Fibroblast of lung (primary cell): ENCODE measurements at regions not wholly inside any gene's neighbourhood (a gene's known extent, or its start where the extent isn't known, plus 50 kb on each side); places are given as distances from the start of the nearest gene placed in this dataset.
"Not testable (repeated sequence)": the region's sequence is repeated elsewhere in the genome, so short reads cannot be mapped to it uniquely, and the experiment has no call there.

Experiments
- DNase-seq, 2 donors: peaks; one replicate each; pipeline versions ENCODE4 v3.0.0 to v3.0.0-alpha.2; 2010; ENCODE audit warnings: low read depth in 2 of 2
- H2AFZ ChIP-seq: 2 replicates; pipeline ENCODE4 v1.5.1; 2012; ENCODE audit warnings: low read length, control low read depth, inconsistent platforms
- H3K27ac ChIP-seq: 2 replicates; pipeline ENCODE4 v1.5.1; 2011; ENCODE audit warnings: low read length, control low read depth; ENCODE audit not compliant: insufficient read depth
- H3K27me3 ChIP-seq: 2 replicates; pipeline ENCODE4 v1.5.1; 2011; ENCODE audit warnings: mild to moderate bottlenecking, low read length; ENCODE audit not compliant: control insufficient read depth, insufficient read depth
- H3K36me3 ChIP-seq: 2 replicates; pipeline ENCODE4 v1.5.1; 2011; ENCODE audit warnings: low read length; ENCODE audit not compliant: control insufficient read depth, insufficient read depth
- H3K4me1 ChIP-seq: 2 replicates; pipeline ENCODE4 v1.5.1; 2011; ENCODE audit warnings: low read length; ENCODE audit not compliant: control insufficient read depth, insufficient read depth; ENCODE audit errors: extremely low read depth
- H3K4me2 ChIP-seq: 2 replicates; pipeline ENCODE4 v1.5.1; 2011; ENCODE audit warnings: low read length, control low read depth; ENCODE audit not compliant: insufficient read depth; ENCODE audit errors: extremely low read depth
- H3K4me3 ChIP-seq, 4 experiments: fragments of 200-600 bp in 1 of 4; sonication (generic) in 1 of 4; replicated peaks in 1 of 4; 2 replicates each; pipeline ENCODE4 v1.5.1; 2011 to 2016; ENCODE audit warnings: low read length in 4 of 4, low read depth in 3 of 4, mild to moderate bottlenecking in 3 of 4, control low read depth in 2 of 4, inconsistent platforms in 1 of 4, mixed read lengths in 1 of 4; ENCODE audit not compliant: insufficient read depth in 1 of 4; ENCODE audit errors: control extremely low read depth in 1 of 4
- H3K79me2 ChIP-seq: 2 replicates; pipeline ENCODE4 v1.5.1; 2012; ENCODE audit warnings: mild to moderate bottlenecking, low read length, inconsistent platforms; ENCODE audit not compliant: control insufficient read depth, insufficient read depth
- H3K9ac ChIP-seq: 2 replicates; pipeline ENCODE4 v1.5.1; 2011; ENCODE audit warnings: mild to moderate bottlenecking, low read length, control low read depth; ENCODE audit not compliant: insufficient read depth
- H3K9me3 ChIP-seq: 2 replicates; pipeline ENCODE4 v1.5.1; 2012; ENCODE audit warnings: low read depth, low read length; ENCODE audit not compliant: control insufficient read depth, insufficient read depth
- H4K20me1 ChIP-seq: 2 replicates; pipeline ENCODE4 v1.5.1; 2011; ENCODE audit warnings: low read length; ENCODE audit not compliant: control insufficient read depth, insufficient read depth; ENCODE audit errors: extremely low read depth
- EZH2 ChIP-seq: IDR thresholded peaks from 2 replicates; pipeline ENCODE4 v1.5.1; 2012; ENCODE audit warnings: low read length, control low read depth, mild to moderate bottlenecking; ENCODE audit errors: missing control alignments
- TF ChIP-seq, protein P1 (sequence below), 2 donors: IDR thresholded peaks in 1 of 2; conservative IDR thresholded peaks in 1 of 2; 1 replicate in 1 of 2; 2 replicates in 1 of 2; pipeline ENCODE4 v1.5.1; 2011 to 2012; ENCODE audit warnings: low read length in 2 of 2, control low read depth in 1 of 2, inconsistent platforms in 1 of 2, low read depth in 1 of 2, mild to moderate bottlenecking in 1 of 2

DNA sequence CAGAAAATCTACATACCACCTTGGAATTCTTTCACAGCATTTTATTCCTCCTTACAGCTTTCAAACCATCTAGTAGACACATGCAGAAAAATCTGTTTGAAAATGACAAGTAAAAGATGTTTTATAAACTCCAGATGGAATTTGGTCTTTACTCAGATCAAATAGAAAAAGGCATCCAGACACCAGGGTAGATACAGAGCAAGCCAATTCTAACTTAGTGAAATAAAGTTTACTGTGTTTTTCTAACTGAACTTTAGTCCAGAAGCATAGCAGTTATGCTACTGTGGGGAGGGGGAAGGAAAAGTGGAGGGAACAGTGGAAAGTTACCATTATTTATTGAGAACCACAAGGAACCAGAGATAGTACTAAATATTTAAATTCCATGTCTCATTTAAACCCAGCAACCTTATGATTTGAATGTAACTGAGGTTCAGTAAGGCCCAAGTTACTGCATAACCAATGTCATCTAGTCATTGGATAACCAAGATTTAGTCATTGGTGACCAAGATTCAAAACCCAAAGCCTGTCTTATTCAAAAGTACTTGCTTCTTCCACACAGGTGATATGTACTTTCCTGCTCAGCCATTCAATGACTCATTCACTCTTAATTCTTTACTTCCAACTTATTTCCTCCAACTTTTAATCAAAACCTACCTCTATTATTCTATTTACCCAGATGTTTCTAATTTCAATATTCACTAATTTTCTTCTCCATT lies 57.7 kb downstream of the RAD51AP2 start:
- no peak for DNase-seq
- Histone ChIP-seq H3K9ac (no peak overlapping the region), H3K4me3 (no peak overlapping the region), H4K20me1 (no peaks in the 10 kb centered on the region), H3K9me3 (no peaks in the 10 kb centered on the region), H3K27ac (no peak overlapping the region), H3K27me3 (no peaks in the 10 kb centered on the region), H3K79me2 (no peaks in the 10 kb centered on the region), H3K4me1 (no peaks in the 10 kb centered on the region), H2AFZ (no peak overlapping the region), H3K36me3 (no peaks in the 10 kb centered on the region), H3K4me2 (no peak overlapping the region)
- no peak for TF ChIP-seq EZH2
- TF ChIP-seq, protein P1, sequence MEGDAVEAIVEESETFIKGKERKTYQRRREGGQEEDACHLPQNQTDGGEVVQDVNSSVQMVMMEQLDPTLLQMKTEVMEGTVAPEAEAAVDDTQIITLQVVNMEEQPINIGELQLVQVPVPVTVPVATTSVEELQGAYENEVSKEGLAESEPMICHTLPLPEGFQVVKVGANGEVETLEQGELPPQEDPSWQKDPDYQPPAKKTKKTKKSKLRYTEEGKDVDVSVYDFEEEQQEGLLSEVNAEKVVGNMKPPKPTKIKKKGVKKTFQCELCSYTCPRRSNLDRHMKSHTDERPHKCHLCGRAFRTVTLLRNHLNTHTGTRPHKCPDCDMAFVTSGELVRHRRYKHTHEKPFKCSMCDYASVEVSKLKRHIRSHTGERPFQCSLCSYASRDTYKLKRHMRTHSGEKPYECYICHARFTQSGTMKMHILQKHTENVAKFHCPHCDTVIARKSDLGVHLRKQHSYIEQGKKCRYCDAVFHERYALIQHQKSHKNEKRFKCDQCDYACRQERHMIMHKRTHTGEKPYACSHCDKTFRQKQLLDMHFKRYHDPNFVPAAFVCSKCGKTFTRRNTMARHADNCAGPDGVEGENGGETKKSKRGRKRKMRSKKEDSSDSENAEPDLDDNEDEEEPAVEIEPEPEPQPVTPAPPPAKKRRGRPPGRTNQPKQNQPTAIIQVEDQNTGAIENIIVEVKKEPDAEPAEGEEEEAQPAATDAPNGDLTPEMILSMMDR (conservative IDR thresholded peaks at IDR 0.05 in 1 of 2, IDR thresholded peaks at IDR 0.05 in 1 of 2; ENCODE audit: low read depth in 1 of 2, low read length in 2 of 2): no peak

DNA sequence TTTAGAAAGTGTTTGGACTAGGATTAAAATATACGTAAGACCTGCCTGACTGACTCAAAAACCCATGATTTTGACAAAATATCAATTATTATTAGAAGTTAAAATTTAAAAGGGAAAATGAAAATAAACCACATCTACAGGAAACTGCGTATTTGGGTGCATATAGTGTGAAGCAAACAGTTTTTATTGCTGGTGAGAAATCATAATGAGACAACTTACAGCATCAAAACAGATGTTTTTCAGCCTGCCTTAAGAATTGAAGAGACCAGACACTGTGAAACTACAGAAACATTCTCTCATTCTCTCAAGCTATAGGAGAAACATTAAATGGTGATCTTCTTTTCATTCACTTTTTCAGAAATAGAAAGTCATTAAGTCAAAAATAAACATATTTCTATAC lies 62.9 kb downstream of the RAD51AP2 start:
- TF ChIP-seq, protein P1 (conservative IDR thresholded peaks at IDR 0.05 in 1 of 2, IDR thresholded peaks at IDR 0.05 in 1 of 2; ENCODE audit: low read depth in 1 of 2, low read length in 2 of 2): no peak
- no peak for TF ChIP-seq EZH2
- DNase-seq: no peak
- no peaks in the 10 kb centered on the region for H3K4me1 ChIP-seq
- H4K20me1 ChIP-seq: no peaks in the 10 kb centered on the region
- no peak overlapping the region for H2AFZ ChIP-seq
- H3K4me2 ChIP-seq: no peak overlapping the region
- no peaks in the 10 kb centered on the region for H3K27me3 ChIP-seq
- H3K9ac ChIP-seq: no peak overlapping the region
- H3K4me3 ChIP-seq: no peak overlapping the region
- H3K36me3 ChIP-seq: no peaks in the 10 kb centered on the region
- no peak overlapping the region for H3K27ac ChIP-seq
- H3K79me2 ChIP-seq: no peaks in the 10 kb centered on the region
- H3K9me3 ChIP-seq: no peaks in the 10 kb centered on the region

GRCh38 chr2:17446191-17446590 lies 72.0 kb downstream of the RAD51AP2 start:
- not testable (repeated sequence) for H3K36me3 ChIP-seq, H3K4me1 ChIP-seq, DNase-seq, H4K20me1 ChIP-seq, H3K27me3 ChIP-seq, H3K79me2 ChIP-seq, H3K9me3 ChIP-seq, H2AFZ ChIP-seq, H3K27ac ChIP-seq, H3K4me3 ChIP-seq, H3K4me2 ChIP-seq, H3K9ac ChIP-seq
